Glutamatergic neuron (in vitro differentiated cells): ENCODE measurements at regions not wholly inside any gene's neighbourhood (a gene's known extent, or its start where the extent isn't known, plus 50 kb on each side); places are given as distances from the start of the nearest gene placed in this dataset.

ENCODE experiments used
- DNase-seq: peaks from one replicate; pipeline ENCODE4 v3.0.0; 2022
- H3K27ac Mint-ChIP-seq: one replicate; pipeline ENCODE4 v1.8.0; 2020; ENCODE audit warnings: mild to moderate bottlenecking, mixed read lengths, inconsistent platforms; ENCODE audit not compliant: unreplicated experiment
- H3K27me3 Mint-ChIP-seq: one replicate; pipeline ENCODE4 v1.8.0; 2020; ENCODE audit warnings: mild to moderate bottlenecking, moderate library complexity, mixed read lengths, inconsistent platforms; ENCODE audit not compliant: unreplicated experiment
- H3K36me3 Mint-ChIP-seq: one replicate; pipeline ENCODE4 v1.8.0; 2020; ENCODE audit warnings: mild to moderate bottlenecking, mixed read lengths, inconsistent platforms; ENCODE audit not compliant: unreplicated experiment
- H3K4me1 Mint-ChIP-seq: one replicate; pipeline ENCODE4 v1.8.0; 2020; ENCODE audit warnings: mild to moderate bottlenecking, low read depth, mixed read lengths, inconsistent platforms; ENCODE audit not compliant: unreplicated experiment
- H3K4me3 Mint-ChIP-seq: one replicate; pipeline ENCODE4 v1.8.0; 2020; ENCODE audit warnings: mild to moderate bottlenecking, mixed read lengths, inconsistent platforms; ENCODE audit not compliant: unreplicated experiment
- H3K9me3 Mint-ChIP-seq: one replicate; pipeline ENCODE4 v1.8.0; 2020; ENCODE audit warnings: mild to moderate bottlenecking, moderate library complexity, mixed read lengths, inconsistent platforms; ENCODE audit not compliant: unreplicated experiment
- TF ChIP-seq, protein P1 (sequence below): fragments of 200-600 bp; sonication (generic); IDR thresholded peaks from one replicate; pipeline ENCODE4 v1.5.0; 2021; ENCODE audit not compliant: partially characterized antibody, unreplicated experiment

DNA sequence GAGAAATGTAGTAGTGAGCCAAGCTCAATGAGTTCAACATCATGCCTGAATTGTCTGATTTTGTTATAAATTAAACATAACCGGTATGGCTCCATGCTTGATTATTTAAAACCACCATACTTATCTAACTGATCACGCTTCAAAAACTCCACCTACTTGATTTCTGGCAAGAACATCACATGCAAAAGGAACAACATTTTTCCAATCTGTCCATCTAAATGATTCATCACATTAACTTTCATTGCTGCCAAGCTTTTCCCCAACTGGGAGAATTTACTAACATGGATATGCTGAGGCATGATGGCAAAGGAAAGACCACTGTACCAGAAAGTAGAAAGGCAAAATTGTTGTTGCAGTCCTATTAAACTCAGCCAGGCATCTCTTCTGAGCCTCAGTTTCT is 286.8 kb downstream of the TRIB2 start:
- H3K36me3 Mint-ChIP-seq, result no peaks in the 10 kb centered on the region
- peaks cover 2% of the 10 kb centered on the region for H3K27me3 Mint-ChIP-seq
- H3K4me1 Mint-ChIP-seq, result no peaks in the 10 kb centered on the region
- H3K4me3 Mint-ChIP-seq, result no peak overlapping the region
- H3K27ac Mint-ChIP-seq, result no peak overlapping the region
- DNase-seq, result no peak
- H3K9me3 Mint-ChIP-seq, result no peaks in the 10 kb centered on the region
- TF ChIP-seq, protein P1, sequence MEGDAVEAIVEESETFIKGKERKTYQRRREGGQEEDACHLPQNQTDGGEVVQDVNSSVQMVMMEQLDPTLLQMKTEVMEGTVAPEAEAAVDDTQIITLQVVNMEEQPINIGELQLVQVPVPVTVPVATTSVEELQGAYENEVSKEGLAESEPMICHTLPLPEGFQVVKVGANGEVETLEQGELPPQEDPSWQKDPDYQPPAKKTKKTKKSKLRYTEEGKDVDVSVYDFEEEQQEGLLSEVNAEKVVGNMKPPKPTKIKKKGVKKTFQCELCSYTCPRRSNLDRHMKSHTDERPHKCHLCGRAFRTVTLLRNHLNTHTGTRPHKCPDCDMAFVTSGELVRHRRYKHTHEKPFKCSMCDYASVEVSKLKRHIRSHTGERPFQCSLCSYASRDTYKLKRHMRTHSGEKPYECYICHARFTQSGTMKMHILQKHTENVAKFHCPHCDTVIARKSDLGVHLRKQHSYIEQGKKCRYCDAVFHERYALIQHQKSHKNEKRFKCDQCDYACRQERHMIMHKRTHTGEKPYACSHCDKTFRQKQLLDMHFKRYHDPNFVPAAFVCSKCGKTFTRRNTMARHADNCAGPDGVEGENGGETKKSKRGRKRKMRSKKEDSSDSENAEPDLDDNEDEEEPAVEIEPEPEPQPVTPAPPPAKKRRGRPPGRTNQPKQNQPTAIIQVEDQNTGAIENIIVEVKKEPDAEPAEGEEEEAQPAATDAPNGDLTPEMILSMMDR, result no peak

- H3K4me1 Mint-ChIP-seq, result no peaks in the 10 kb centered on the region
- H3K9me3 Mint-ChIP-seq, result no peaks in the 10 kb centered on the region
- no peak overlapping the region for H3K27ac Mint-ChIP-seq
- TF ChIP-seq, protein P1, result no peak
- H3K27me3 Mint-ChIP-seq, result peaks cover 2% of the 10 kb centered on the region
- H3K36me3 Mint-ChIP-seq, result no peaks in the 10 kb centered on the region
- H3K4me3 Mint-ChIP-seq, result no peak overlapping the region
- no peak for DNase-seq
These were observed 288.3 kb downstream of the TRIB2 start for GRCh38 chr2:13005048-13005447.

- no peak overlapping the region for H3K4me3 Mint-ChIP-seq
- no peaks in the 10 kb centered on the region for H3K36me3 Mint-ChIP-seq
- H3K9me3 Mint-ChIP-seq, result no peaks in the 10 kb centered on the region
- H3K27ac Mint-ChIP-seq, result no peak overlapping the region
- peaks cover 2% of the 10 kb centered on the region for H3K27me3 Mint-ChIP-seq
- TF ChIP-seq, protein P1, result no peak
- H3K4me1 Mint-ChIP-seq, result peaks cover 2% of the 10 kb centered on the region
- no peak for DNase-seq
These were observed 289.1 kb downstream of the TRIB2 start for GRCh38 chr2:13005761-13006335.

DNA sequence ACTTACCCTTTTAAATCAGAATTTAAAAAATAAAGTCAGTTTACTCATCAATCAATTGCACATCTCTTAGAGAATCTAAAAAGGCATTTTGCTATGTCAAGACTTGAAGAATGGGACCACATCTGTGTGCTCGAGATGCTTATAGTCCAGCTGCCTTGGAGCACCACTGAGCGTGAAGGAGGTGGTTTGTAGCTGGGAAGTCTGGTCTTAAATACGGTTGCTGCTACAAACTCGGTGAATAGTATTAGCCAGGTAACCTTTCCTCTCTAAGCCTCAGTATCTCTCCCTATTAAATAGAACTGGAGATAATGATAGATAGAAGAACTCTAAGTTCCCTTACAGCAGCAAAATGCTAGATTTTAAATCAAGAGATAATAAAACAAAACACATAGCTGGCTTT is 289.7 kb downstream of the TRIB2 start:
- Mint-ChIP-seq H3K27ac (no peak overlapping the region), H3K36me3 (no peaks in the 10 kb centered on the region), H3K9me3 (no peaks in the 10 kb centered on the region), H3K27me3 (peaks cover 2% of the 10 kb centered on the region), H3K4me3 (no peak overlapping the region), H3K4me1 (peaks cover 7% of the 10 kb centered on the region)
- TF ChIP-seq, protein P1, result no peak
- DNase-seq, result no peak

DNA sequence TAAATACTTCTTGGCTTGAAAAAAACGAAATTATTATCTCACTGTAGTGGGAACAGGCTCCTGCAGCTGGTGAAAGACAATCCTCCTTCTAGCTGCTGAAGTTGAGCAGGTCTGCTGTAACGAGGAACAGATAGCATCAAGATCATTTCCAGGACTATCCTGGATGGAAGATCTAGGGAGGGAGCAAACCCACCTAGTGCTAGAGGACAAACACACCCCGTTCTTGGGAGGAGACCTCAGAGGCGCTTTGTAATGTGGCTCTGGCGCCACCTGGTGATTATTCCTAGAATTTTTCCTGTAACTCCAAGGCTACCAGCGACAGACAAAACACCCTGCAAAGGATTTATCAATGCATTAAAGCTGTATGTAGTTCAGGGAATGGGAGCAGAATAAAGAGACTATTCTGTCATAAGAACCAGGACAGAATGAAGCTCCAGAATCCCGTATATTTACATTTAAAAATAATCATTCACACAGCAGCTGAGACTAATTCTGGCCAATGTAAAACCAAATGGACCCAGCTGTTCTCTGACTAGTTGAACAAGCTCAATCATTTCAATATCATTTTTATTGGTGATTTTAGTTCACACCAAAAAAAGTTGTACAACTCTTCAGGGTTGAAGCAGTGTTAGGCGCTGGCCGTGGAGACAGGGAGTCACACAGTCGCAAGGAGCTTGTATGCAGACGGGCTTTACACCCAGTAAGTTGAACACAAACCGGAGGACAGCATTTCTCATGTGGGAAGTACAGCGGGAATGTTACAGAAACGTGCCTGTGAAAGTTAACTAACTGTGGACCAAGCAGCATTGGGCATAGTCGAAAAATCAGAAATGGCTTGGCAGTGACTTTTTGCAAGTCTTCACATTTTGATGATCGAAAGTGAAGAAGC is 290.3 kb downstream of the TRIB2 start:
- H3K27me3 Mint-ChIP-seq, result peaks cover 2% of the 10 kb centered on the region
- H3K4me3 Mint-ChIP-seq, result no peak overlapping the region
- H3K4me1 Mint-ChIP-seq, result peaks cover 11% of the 10 kb centered on the region
- no peaks in the 10 kb centered on the region for H3K36me3 Mint-ChIP-seq
- H3K9me3 Mint-ChIP-seq, result peaks cover 3% of the 10 kb centered on the region
- TF ChIP-seq, protein P1, result peak; percentile 88
- no peak overlapping the region for H3K27ac Mint-ChIP-seq
- DNase-seq, result peak; percentile 67
